ENCODE measurements at regions not wholly inside any gene's neighbourhood (a gene's known extent, or its start where the extent isn't known, plus 50 kb on each side); places are given as distances from the start of the nearest gene placed in this dataset.

- TF ChIP-seq CTCF (IDR thresholded peaks at IDR 0.05), result no peak
- TF ChIP-seq POLR2A (IDR thresholded peaks at IDR 0.05), result no peak
- TF ChIP-seq POLR2AphosphoS5 (IDR thresholded peaks at IDR 0.05), result no peak
- no peak for TF ChIP-seq EP300 (IDR thresholded peaks at IDR 0.05; ENCODE audit: low read depth)
- no peaks in the 10 kb centered on the region for H3K27me3 ChIP-seq
- H3K4me3 ChIP-seq, result no peak overlapping the region
- H3K9me3 ChIP-seq, result no peaks in the 10 kb centered on the region
- no peak overlapping the region for H3K27ac ChIP-seq
- intact Hi-C loops (cut with DNase I; ENCODE audit: low total_unique reads) (no loop called here), in situ Hi-C loops (cut with MboI; ENCODE audit: low pct_ligation_motif_present in 1 of 4, low pct_unique_long_range_greater_than_20kb in 1 of 4, low sequenced_read_pairs in 3 of 4) (no loop called here)
- WGBS, 2 donors (ENCODE audit: low coverage in 1 of 2), result 92 to 100% methylated on average over 1 of the region's 1 CpG
- no peak for DNase-seq
- H3K4me1 ChIP-seq, result peaks cover 0 to 11% (median 5%) of the 10 kb centered on the region in 4 donors
- H3K36me3 ChIP-seq, result no peaks in the 10 kb centered on the region
Observed at GRCh38 chr13:50156140-50156539, 140.9 kb downstream of the KCNRG start.

GRCh38 chr13:50156561-50157127 lies 141.4 kb downstream of the KCNRG start:
- no peak for TF ChIP-seq CTCF (IDR thresholded peaks at IDR 0.05)
- no peak for TF ChIP-seq POLR2A (IDR thresholded peaks at IDR 0.05)
- TF ChIP-seq POLR2AphosphoS5 (IDR thresholded peaks at IDR 0.05), result no peak
- no peak for DNase-seq
- no peaks in the 10 kb centered on the region for H3K36me3 ChIP-seq
- 67 to 73% methylated on average over 5 of the region's 5 CpGs for WGBS, 2 donors (ENCODE audit: low coverage in 1 of 2)
- no peak overlapping the region for H3K27ac ChIP-seq
- in situ Hi-C loops (cut with MboI; ENCODE audit: low pct_ligation_motif_present in 1 of 4, low pct_unique_long_range_greater_than_20kb in 1 of 4, low sequenced_read_pairs in 3 of 4), result no loop called here
- H3K9me3 ChIP-seq, result no peaks in the 10 kb centered on the region
- H3K4me3 ChIP-seq, result no peak overlapping the region
- no peaks in the 10 kb centered on the region for H3K27me3 ChIP-seq
- intact Hi-C loops (cut with DNase I; ENCODE audit: low total_unique reads), result no loop called here
- peaks cover 0 to 11% (median 5%) of the 10 kb centered on the region in 4 donors for H3K4me1 ChIP-seq

GRCh38 chr13:50158385-50159165 lies 143.3 kb downstream of the KCNRG start:
- DNase-seq, result no peak
- 71 to 94% methylated on average over 4 of the region's 4 CpGs for WGBS, 2 donors (ENCODE audit: low coverage in 1 of 2)
- in situ Hi-C loops (cut with MboI; ENCODE audit: low pct_ligation_motif_present in 1 of 4, low pct_unique_long_range_greater_than_20kb in 1 of 4, low sequenced_read_pairs in 3 of 4) (no loop called here), intact Hi-C loops (cut with DNase I; ENCODE audit: low total_unique reads) (no loop called here)
- Histone ChIP-seq H3K4me3 (no peak overlapping the region), H3K27ac (no peak overlapping the region), H3K4me1 (peaks cover 0 to 5% (median 2%) of the 10 kb centered on the region in 4 donors), H3K27me3 (no peaks in the 10 kb centered on the region), H3K9me3 (no peaks in the 10 kb centered on the region), H3K36me3 (no peaks in the 10 kb centered on the region)
- TF ChIP-seq POLR2AphosphoS5 (IDR thresholded peaks at IDR 0.05) (no peak), CTCF (IDR thresholded peaks at IDR 0.05) (no peak), POLR2A (IDR thresholded peaks at IDR 0.05) (no peak), EP300 (IDR thresholded peaks at IDR 0.05; ENCODE audit: low read depth) (no peak)

GRCh38 chr13:50159607-50160006 lies 144.4 kb downstream of the KCNRG start:
- Histone ChIP-seq H3K27me3 (no peaks in the 10 kb centered on the region), H3K27ac (no peak overlapping the region), H3K36me3 (no peaks in the 10 kb centered on the region), H3K4me1 (no peaks in the 10 kb centered on the region), H3K4me3 (no peak overlapping the region), H3K9me3 (no peaks in the 10 kb centered on the region)
- no peak for DNase-seq
- in situ Hi-C loops (cut with MboI; ENCODE audit: low pct_ligation_motif_present in 1 of 4, low pct_unique_long_range_greater_than_20kb in 1 of 4, low sequenced_read_pairs in 3 of 4), result no loop called here
- intact Hi-C loops (cut with DNase I; ENCODE audit: low total_unique reads), result no loop called here
- WGBS, 2 donors (ENCODE audit: low coverage in 1 of 2), result 43 to 86% methylated on average over 1 of the region's 1 CpG
- TF ChIP-seq POLR2A (IDR thresholded peaks at IDR 0.05) (no peak), EP300 (IDR thresholded peaks at IDR 0.05; ENCODE audit: low read depth) (no peak), POLR2AphosphoS5 (IDR thresholded peaks at IDR 0.05) (no peak), CTCF (IDR thresholded peaks at IDR 0.05) (no peak)

All from transverse colon (tissue), 4 donors.